ENCODE measurements at regions not wholly inside any gene's neighbourhood (a gene's known extent, or its start where the extent isn't known, plus 50 kb on each side); places are given as distances from the start of the nearest gene placed in this dataset.

DNA sequence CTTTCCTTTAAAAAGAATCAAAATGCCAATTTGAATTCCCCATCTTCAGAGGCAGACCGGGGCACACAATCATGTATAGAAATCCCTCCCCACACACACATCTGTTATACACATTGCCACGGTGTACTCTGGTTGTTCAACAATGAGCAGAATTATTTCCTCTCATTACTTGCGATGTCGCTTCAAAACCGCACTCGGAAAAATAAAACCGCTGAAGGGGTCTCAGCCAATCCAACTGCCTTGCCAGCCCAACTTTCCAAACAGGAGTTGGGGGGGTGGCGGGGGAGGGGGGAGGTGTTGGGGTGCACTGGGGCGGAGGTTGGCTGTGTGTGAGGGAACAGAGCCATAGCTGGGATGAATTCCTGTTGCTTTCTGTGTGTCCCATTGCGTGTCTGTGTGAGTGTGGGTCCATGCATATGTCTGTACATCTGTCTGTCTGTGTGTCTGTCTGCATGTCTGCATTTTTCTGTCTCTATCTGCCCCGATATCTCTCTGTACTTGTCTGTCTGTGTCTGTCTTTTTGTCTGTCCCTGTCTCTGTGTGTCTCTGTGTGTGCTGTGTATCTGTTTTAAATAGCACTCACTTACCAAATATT is 163.6 kb upstream of the TBX3 start:
- DNase-seq (ENCODE audit: low read depth, low spot score) (no peak), FAIRE-seq (no peak)
- dilution Hi-C loops (cut with MboI; ENCODE audit: extremely low pct_ligation_motif_present, low sequenced_read_pairs) = no loop called here
- H3K9me1 ChIP-seq (replicated peaks; ENCODE audit: control insufficient read depth, extremely low read depth, insufficient read depth, low read length) = no peaks in the 10 kb centered on the region
- no peaks in the 10 kb centered on the region for H3K27me3 ChIP-seq (ENCODE audit: control insufficient read depth in 2 of 2, insufficient read depth in 2 of 2, low read length in 2 of 2)
- no peak overlapping the region for H3K9ac ChIP-seq (replicated peaks; ENCODE audit: extremely low read depth, insufficient read depth, low read length)
- H4K20me1 ChIP-seq (replicated peaks; ENCODE audit: control insufficient read depth, extremely low read depth, insufficient read depth, low read length) = no peaks in the 10 kb centered on the region
- intact Hi-C loops (cut with micrococcal nuclease) = no loop called here
- no peak overlapping the region for H2AFZ ChIP-seq (ENCODE audit: low read depth, low read length)
- no peak overlapping the region for H3K4me2 ChIP-seq (ENCODE audit: insufficient read depth, low read length)
- no peak overlapping the region for H3K4me3 ChIP-seq (replicated peaks in 1 of 3; ENCODE audit: insufficient read depth in 1 of 3, low read depth in 1 of 3, low read length in 3 of 3)
- ChIA-PET CTCF (no interaction called here), POLR2A (no interaction called here)
- H3K4me1 ChIP-seq (ENCODE audit: control insufficient read depth, extremely low read depth, insufficient read depth, low read length) = no peaks in the 10 kb centered on the region
- BruUV-seq (replicated peaks) = no TSS peak
- H3K79me2 ChIP-seq (ENCODE audit: control insufficient read depth, insufficient read depth, low read length) = no peaks in the 10 kb centered on the region
- H3K27ac ChIP-seq (ENCODE audit: insufficient read depth, low read depth, low read length) = no peak overlapping the region
- H3K9me3 ChIP-seq (replicated peaks; ENCODE audit: control insufficient read depth, insufficient read depth, low read length) = peaks cover 3% of the 10 kb centered on the region
- H3K36me3 ChIP-seq (ENCODE audit: control insufficient read depth in 2 of 2, extremely low read depth in 1 of 2, insufficient read depth in 2 of 2, low read length in 2 of 2) = no peaks in the 10 kb centered on the region
- TF ChIP-seq FOS (IDR thresholded peaks at IDR 0.05; ENCODE audit: borderline replicate concordance, insufficient read depth, low read length) = no peak
- no peak for TF ChIP-seq POLR2AphosphoS5 (IDR thresholded peaks at IDR 0.05; ENCODE audit: insufficient read depth, low read depth, low read length)
- TF ChIP-seq POLR2A (IDR thresholded peaks at IDR 0.05; ENCODE audit: low read depth, low read length) = no peak
- TF ChIP-seq GATA2 (IDR thresholded peaks at IDR 0.05; ENCODE audit: insufficient read depth, insufficient read length, low read depth, low read length) = no peak

DNA sequence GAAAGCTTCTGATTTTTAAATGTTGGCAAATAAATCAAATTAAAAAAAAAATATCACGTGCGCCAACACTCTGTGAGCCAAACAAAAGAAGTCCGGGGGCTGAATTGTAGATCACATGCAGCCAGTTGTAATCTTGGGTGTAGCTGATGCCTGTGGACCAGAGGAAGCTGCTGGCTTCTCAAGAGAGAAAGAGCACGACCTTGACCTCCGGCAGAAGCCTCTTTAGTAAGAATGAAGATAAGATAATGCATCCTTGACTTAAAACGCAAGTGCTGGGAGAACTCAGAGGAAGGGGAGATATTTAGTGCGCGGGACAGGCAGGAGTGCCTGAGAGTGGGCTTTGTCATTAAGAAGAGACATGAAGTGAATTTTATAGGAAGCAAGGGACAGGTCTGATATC is 162.8 kb upstream of the TBX3 start:
- peaks cover 3% of the 10 kb centered on the region for H3K9me3 ChIP-seq (replicated peaks; ENCODE audit: control insufficient read depth, insufficient read depth, low read length)
- dilution Hi-C loops (cut with MboI; ENCODE audit: extremely low pct_ligation_motif_present, low sequenced_read_pairs) = no loop called here
- H3K9ac ChIP-seq (replicated peaks; ENCODE audit: extremely low read depth, insufficient read depth, low read length) = no peak overlapping the region
- no peak for FAIRE-seq
- no peaks in the 10 kb centered on the region for H3K4me1 ChIP-seq (ENCODE audit: control insufficient read depth, extremely low read depth, insufficient read depth, low read length)
- no peak overlapping the region for H3K4me2 ChIP-seq (ENCODE audit: insufficient read depth, low read length)
- TF ChIP-seq MAX (IDR thresholded peaks at IDR 0.05; ENCODE audit: insufficient read depth, insufficient read length) = no peak
- no peak for TF ChIP-seq EZH2 (IDR thresholded peaks at IDR 0.05; ENCODE audit: borderline replicate concordance, low read depth, low read length, severe bottlenecking)
- H3K9me1 ChIP-seq (replicated peaks; ENCODE audit: control insufficient read depth, extremely low read depth, insufficient read depth, low read length) = no peaks in the 10 kb centered on the region
- ChIA-PET CTCF (no interaction called here), POLR2A (no interaction called here)
- intact Hi-C loops (cut with micrococcal nuclease) = no loop called here
- H3K27ac ChIP-seq (ENCODE audit: insufficient read depth, low read depth, low read length) = no peak overlapping the region
- no peak for DNase-seq (ENCODE audit: low read depth, low spot score)
- H4K20me1 ChIP-seq (replicated peaks; ENCODE audit: control insufficient read depth, extremely low read depth, insufficient read depth, low read length) = no peaks in the 10 kb centered on the region
- H3K4me3 ChIP-seq (replicated peaks in 1 of 3; ENCODE audit: insufficient read depth in 1 of 3, low read depth in 1 of 3, low read length in 3 of 3) = no peak overlapping the region
- BruUV-seq (replicated peaks) = no TSS peak
- H3K27me3 ChIP-seq (ENCODE audit: control insufficient read depth in 2 of 2, insufficient read depth in 2 of 2, low read length in 2 of 2) = no peaks in the 10 kb centered on the region
- no peaks in the 10 kb centered on the region for H3K79me2 ChIP-seq (ENCODE audit: control insufficient read depth, insufficient read depth, low read length)
- no peaks in the 10 kb centered on the region for H3K36me3 ChIP-seq (ENCODE audit: control insufficient read depth in 2 of 2, extremely low read depth in 1 of 2, insufficient read depth in 2 of 2, low read length in 2 of 2)
- H2AFZ ChIP-seq (ENCODE audit: low read depth, low read length) = no peak overlapping the region

Measured in endothelial cell of umbilical vein (primary cell).